ENCODE measurements at regions not wholly inside any gene's neighbourhood (a gene's known extent, or its start where the extent isn't known, plus 50 kb on each side); places are given as distances from the start of the nearest gene placed in this dataset.
A peak's percentile ranks its signal among the peaks of the same experiment; 100 is the strongest.

DNA sequence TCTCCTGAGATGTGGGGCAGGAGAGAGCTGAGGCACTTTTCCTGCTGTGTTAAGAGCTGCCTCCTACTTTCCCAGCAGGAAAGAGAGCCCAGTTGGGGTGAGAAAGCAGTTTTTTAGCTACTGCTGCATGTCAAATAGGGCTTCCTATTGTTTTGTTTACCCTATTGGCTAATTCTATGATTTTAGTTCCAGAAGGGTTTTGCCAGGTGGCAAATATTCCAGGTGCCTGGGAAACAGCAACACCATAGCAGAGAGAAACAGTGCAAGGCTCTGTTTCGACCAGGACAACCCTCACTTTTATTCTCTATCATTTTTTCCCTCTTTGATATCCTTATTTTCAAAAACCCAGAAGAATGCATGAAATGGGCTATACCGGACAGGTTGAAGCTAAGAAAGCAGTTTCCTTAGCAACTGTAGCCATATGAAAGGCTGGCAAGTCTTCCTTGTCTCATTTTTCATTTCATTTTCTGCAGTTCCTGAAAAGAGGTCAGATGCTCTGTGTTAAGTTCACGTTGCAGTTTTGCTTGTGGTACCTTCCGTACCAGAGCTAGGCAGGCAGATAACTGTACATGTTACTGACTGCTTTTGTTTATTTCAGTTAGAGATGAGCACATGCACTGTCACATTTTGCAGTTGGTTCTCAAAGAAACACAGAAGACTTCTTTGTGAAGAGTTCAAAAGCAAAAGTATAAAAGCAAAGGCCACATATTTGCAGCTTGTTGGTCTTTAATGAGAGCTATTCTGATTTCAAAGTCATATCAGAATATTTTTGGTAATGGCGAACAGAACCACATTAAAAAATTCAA is 84.8 kb downstream of the AQP4 start:
- no peak for DNase-seq (ENCODE audit: low read depth)
- H3K27me3 ChIP-seq (ENCODE audit: control insufficient read depth, insufficient read depth, low read length) = no peaks in the 10 kb centered on the region
- H3K36me3 ChIP-seq (ENCODE audit: control insufficient read depth, insufficient read depth, low read length) = no peaks in the 10 kb centered on the region
- no peak overlapping the region for H3K4me3 ChIP-seq (ENCODE audit: low read depth, low read length)
- ChIA-PET CTCF (no interaction called here), POLR2A (no interaction called here)
- TF ChIP-seq, protein P1, sequence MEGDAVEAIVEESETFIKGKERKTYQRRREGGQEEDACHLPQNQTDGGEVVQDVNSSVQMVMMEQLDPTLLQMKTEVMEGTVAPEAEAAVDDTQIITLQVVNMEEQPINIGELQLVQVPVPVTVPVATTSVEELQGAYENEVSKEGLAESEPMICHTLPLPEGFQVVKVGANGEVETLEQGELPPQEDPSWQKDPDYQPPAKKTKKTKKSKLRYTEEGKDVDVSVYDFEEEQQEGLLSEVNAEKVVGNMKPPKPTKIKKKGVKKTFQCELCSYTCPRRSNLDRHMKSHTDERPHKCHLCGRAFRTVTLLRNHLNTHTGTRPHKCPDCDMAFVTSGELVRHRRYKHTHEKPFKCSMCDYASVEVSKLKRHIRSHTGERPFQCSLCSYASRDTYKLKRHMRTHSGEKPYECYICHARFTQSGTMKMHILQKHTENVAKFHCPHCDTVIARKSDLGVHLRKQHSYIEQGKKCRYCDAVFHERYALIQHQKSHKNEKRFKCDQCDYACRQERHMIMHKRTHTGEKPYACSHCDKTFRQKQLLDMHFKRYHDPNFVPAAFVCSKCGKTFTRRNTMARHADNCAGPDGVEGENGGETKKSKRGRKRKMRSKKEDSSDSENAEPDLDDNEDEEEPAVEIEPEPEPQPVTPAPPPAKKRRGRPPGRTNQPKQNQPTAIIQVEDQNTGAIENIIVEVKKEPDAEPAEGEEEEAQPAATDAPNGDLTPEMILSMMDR (IDR thresholded peaks at IDR 0.05; ENCODE audit: insufficient read depth, low read depth, low read length) = no peak

DNA sequence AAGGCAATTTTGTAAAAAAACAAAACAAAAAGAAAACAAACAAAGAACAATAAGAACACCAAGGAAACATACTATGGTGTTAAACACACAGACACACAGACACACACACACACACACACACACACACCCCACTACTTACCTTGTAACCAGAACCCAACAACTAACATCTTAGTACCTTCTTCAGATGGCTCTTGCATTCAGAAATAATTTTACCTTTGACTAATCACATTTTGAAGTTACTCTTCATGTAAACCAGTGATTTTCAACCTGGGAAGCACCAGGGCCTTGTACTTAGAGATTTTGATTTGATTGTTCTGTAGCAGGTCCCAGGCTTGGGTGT is 87.5 kb downstream of the AQP4 start:
- Histone ChIP-seq H3K4me3 (ENCODE audit: low read depth, low read length) (no peak overlapping the region), H3K36me3 (ENCODE audit: control insufficient read depth, insufficient read depth, low read length) (no peaks in the 10 kb centered on the region), H3K27me3 (ENCODE audit: control insufficient read depth, insufficient read depth, low read length) (no peaks in the 10 kb centered on the region)
- CTCF ChIA-PET = interaction anchor here (0.6 kb wide), 1 partner anchor 132 kb away, joined by 3 read pairs; no protein-coding TSS in a partner anchor
- TF ChIP-seq, protein P1 (IDR thresholded peaks at IDR 0.05; ENCODE audit: insufficient read depth, low read depth, low read length) = no peak
- POLR2A ChIA-PET = no interaction called here
- no peak for DNase-seq (ENCODE audit: low read depth)

DNA sequence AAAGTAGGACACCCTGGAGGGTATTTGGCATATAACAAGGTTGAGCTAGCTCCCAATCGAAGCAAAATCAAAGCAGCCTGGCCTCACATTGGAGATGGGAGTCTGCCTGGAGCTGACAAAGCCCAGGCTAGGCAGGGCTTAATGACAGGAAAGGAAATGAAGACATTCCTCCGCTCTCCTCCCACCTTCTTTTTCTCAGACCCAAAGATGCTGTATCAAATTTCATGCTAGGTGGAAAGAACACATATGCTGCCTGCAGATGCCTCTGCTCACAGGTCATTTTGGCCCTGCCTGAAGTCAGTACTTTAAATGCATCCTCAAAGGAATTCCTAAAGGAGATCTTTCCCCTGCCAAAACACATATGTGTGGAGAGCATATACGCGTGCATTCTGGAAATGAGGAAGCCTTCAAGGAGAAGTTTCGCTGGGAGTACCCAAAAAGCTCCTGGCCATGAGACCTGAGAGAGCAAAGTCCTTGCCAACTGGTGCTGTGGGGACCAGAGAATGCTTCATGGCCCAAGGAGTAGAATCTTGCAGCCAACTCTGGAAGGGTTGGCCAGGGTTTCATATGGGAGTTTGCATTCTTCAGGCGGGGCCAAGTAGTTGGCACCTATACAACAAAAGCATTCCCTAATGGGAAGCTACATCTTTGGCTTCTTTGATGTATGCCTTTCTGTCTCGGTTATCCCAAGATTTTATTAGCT is 88.0 kb downstream of the AQP4 start:
- CTCF ChIA-PET = interaction anchor here (0.6 to 1.0 kb wide), 2 partner anchors 17 to 132 kb away, joined by 3 to 4 read pairs; no protein-coding TSS in a partner anchor
- Histone ChIP-seq H3K36me3 (ENCODE audit: control insufficient read depth, insufficient read depth, low read length) (no peaks in the 10 kb centered on the region), H3K27me3 (ENCODE audit: control insufficient read depth, insufficient read depth, low read length) (no peaks in the 10 kb centered on the region), H3K4me3 (ENCODE audit: low read depth, low read length) (no peak overlapping the region)
- TF ChIP-seq, protein P1 (IDR thresholded peaks at IDR 0.05; ENCODE audit: insufficient read depth, low read depth, low read length) = no peak
- no peak for DNase-seq (ENCODE audit: low read depth)
- POLR2A ChIA-PET = no interaction called here

DNA sequence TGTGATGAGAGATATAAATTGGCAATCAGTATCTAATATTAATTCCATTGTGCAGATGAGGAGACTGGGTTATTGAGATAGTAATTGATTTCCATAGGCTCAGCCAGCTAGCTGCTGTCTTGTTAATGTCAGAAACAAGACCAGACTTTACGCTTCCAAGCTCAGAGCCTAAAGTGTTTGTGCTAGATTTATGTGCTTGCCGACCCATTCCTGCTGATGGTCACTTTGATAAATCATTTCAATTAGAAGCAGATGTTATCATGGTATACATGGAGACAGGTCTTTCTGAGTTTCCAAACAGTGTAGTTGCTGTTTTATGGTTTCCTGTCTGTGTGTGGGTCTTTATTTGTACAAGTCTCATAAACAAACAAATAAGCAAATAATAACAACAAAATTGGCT is 92.8 kb downstream of the AQP4 start:
- ChIA-PET CTCF (interaction anchor here (0.6 kb wide), 1 partner anchor 82 kb away, joined by 4 read pairs; no protein-coding TSS in a partner anchor), POLR2A (no interaction called here)
- TF ChIP-seq, protein P1 (IDR thresholded peaks at IDR 0.05; ENCODE audit: insufficient read depth, low read depth, low read length) = no peak
- no peak for DNase-seq (ENCODE audit: low read depth)
- H3K36me3 ChIP-seq (ENCODE audit: control insufficient read depth, insufficient read depth, low read length) = no peaks in the 10 kb centered on the region
- H3K27me3 ChIP-seq (ENCODE audit: control insufficient read depth, insufficient read depth, low read length) = no peaks in the 10 kb centered on the region
- H3K4me3 ChIP-seq (ENCODE audit: low read depth, low read length) = no peak overlapping the region

DNA sequence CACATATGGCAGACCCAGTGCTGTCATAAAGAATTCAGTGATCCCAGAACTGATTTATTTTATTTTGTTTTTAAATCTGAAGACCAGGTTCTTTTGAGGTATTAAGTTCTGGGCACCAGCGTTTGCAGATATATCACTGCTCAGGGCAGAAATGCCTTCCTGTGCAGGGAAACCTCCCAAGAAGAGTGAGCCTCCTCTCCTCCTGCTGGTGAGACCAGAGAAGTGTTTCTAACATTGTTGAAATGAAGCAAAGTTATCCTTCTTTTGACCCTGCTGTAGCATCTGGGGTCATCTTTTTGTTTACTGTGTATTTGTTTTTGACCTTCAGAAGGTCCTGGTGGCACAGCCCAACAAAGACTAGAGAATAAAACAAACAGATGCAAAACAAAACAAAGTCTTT is 94.0 kb downstream of the AQP4 start:
- Histone ChIP-seq H3K36me3 (ENCODE audit: control insufficient read depth, insufficient read depth, low read length) (no peaks in the 10 kb centered on the region), H3K4me3 (ENCODE audit: low read depth, low read length) (no peak overlapping the region), H3K27me3 (ENCODE audit: control insufficient read depth, insufficient read depth, low read length) (no peaks in the 10 kb centered on the region)
- no peak for DNase-seq (ENCODE audit: low read depth)
- ChIA-PET CTCF (no interaction called here), POLR2A (no interaction called here)
- TF ChIP-seq, protein P1 (IDR thresholded peaks at IDR 0.05; ENCODE audit: insufficient read depth, low read depth, low read length) = peak; percentile 31
